HG03196 (cell line): ENCODE measurements at regions not wholly inside any gene's neighbourhood (a gene's known extent, or its start where the extent isn't known, plus 50 kb on each side); places are given as distances from the start of the nearest gene placed in this dataset.
"Not testable (repeated sequence)": the region's sequence is repeated elsewhere in the genome, so short reads cannot be mapped to it uniquely, and the experiment has no call there.

Source experiments
- ATAC-seq: cut with Tn5 transposase; IDR thresholded peaks from one replicate; pipeline ENCODE4 v1.9.1; 2021; ENCODE audit not compliant: unreplicated experiment

DNA sequence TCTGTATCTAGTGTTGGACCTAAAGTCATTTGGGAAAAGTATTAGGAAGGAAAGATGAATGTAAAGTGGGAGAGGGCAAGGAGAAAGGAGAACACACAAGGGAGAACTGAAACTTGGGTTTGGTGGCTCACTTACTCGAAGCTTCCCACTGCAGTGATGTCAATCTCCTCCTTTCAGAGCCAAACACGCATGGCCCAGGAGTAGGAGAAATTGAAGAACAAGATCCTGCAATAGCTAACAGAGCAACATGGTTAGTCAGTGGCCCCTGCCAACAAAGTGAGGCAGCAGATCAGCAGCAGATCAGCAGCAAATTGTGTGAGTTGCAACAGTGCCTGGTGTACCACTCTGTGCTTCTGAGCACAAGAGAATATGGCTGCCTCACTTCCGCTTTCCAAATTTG lies 366.4 kb downstream of the PSAT1 start:
- no peak for ATAC-seq

- no peak for ATAC-seq
Observed at GRCh38 chr9:78664370-78664769, 367.4 kb downstream of the PSAT1 start.

DNA sequence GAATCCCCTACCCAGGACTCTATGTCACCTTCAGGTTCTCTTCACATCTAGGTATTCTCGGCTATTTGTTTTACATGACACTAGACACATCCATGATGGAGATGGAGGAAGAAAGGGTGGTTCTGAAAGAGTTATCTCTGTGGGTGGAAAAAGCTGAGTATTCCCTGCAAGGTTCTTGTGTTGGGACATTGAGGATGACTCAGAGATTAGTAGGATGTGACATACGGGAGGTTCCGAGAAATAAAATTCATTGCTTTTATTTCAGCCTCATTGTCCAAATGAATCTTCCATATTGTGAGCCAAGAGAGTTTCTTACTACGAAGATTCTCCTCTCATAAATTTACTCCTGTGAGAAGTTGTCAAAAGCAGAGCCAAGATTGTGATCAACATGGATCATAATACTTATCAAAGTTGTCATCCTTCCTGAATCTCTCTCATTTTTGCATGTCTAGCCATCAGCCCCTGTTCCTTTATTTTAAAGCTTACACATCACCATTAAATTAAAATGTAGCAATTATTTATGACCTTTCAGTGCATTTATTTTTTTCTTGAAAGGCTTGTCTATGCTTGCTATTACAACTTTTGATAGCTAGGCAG lies 370.0 kb downstream of the PSAT1 start:
- no peak for ATAC-seq

GRCh38 chr9:78668148-78668832 lies 371.4 kb downstream of the PSAT1 start:
- no peak for ATAC-seq

- ATAC-seq = no peak
Observed at GRCh38 chr9:78669591-78669990, 372.7 kb downstream of the PSAT1 start.

DNA sequence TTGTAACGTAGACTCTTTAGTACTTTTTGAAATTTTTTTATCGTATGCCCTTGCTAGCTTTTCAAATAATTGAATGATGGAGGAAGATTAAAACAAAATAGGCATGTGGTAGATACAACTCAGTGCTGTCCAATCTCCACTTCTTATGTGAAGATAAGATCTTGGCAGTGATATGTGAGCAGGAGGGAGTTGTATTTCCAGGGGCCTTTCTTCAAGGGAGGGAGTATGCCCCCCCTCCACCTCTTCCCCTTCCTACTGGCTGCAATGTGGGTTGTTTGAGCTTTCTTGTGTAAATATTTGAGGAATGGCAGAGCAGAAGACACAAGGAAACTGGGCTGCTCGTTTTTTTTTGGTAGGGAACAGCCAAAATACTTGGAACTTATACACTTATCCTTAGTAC lies 374.9 kb downstream of the PSAT1 start:
- no peak for ATAC-seq

DNA sequence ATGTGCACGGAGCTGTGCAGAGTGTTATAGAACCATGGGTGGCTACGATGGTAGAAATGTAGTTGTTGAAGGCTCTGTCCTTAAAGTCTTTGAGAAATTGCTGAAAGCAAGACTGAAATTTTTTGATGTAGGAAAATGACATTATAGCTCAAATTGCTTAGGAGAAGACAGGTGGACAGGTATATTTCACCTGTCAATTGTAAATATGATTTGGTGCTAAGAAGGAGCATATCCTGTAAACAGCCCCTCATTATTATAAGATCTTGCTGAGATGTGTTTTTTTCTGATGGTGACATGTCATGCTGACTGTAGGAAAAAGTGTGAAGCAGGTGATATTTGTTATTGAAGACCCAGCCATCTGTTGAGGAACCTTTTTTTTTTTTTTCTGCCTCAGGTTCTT lies 377.9 kb downstream of the PSAT1 start:
- no peak for ATAC-seq

DNA sequence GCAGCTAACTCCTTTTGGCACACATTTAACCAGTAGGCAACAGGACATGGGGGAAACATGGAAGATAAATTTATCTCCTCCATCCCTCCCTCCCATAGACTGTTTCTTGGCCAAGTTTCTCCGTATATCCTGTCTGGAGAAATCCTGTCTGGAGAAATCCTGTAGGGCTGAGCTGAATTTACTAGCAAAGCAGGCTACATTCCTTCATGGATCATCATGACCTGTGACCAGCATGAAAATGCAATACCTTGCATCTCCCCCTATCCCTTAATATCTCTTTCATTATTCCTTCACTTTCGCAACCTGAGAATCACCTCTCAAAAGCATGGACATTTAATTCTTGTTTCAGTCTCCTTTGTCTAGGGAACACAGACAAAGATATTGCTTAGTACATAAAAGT lies 379.1 kb downstream of the PSAT1 start:
- no peak for ATAC-seq

- no peak for ATAC-seq
Observed at GRCh38 chr9:78676623-78677022, 379.7 kb downstream of the PSAT1 start.

GRCh38 chr9:78677326-78677725 lies 380.4 kb downstream of the PSAT1 start:
- no peak for ATAC-seq

- no peak for ATAC-seq
Observed at GRCh38 chr9:78678877-78679276, 382.0 kb downstream of the PSAT1 start.

GRCh38 chr9:78680196-78680595 lies 383.3 kb downstream of the PSAT1 start:
- ATAC-seq = no peak

GRCh38 chr9:78682216-78682615 lies 385.3 kb downstream of the PSAT1 start:
- no peak for ATAC-seq

DNA sequence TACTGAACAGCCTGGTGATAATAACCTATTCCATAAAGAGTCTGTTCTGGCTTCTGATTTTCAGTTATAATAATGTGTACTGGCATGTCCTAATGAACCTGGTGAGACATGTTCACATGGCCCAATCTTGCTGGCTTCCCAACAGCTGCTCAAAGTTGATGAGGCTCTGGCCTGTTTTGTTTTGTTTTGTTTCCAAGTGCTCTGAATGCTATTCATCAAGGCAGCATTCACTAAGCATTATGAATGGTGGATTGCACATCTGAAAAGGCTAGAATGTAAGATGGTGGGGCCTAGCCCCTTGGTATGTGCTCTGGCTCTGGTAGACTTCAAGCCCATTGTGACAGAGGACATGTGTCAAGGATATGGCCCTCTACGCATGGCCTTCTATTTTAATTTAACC lies 388.5 kb downstream of the PSAT1 start:
- ATAC-seq = no peak

DNA sequence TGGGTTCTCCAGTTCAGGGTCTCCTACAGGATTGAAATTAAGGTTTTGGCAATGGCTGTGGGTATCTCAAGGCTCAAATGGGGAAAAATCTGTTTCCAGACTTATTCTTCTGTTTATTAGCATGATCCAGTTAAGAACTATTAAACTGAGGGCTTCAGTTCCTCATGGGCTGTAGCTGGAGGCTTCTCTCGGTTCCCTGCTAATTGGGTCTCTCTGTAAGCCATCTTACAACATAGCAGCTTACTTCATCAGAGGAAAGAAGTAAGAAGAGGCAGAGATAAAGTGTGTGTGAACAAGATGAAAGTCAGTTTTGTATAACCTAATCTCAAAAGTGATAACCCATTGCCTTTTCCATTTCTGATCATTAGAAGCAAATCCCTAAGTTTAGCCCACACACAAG lies 391.9 kb downstream of the PSAT1 start:
- ATAC-seq = no peak

DNA sequence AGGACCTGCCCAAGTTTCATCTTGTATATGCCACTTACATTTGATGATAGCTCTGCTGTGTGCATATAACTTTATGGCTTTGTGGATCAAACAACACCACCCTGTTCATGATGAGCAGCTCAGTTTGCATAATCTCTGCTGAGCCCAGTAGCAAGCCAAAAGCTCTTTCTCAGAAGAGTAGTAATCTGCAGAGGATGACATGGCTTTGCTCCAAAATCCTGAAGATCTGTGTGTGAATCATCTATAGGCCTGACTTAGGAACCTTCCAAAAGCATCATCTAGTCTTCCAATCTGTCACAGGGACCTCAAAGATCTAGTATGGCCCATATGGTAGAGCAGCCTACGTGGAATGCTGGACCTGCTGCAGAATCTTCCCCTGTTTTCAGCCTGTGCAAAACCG lies 394.6 kb downstream of the PSAT1 start:
- ATAC-seq = no peak

DNA sequence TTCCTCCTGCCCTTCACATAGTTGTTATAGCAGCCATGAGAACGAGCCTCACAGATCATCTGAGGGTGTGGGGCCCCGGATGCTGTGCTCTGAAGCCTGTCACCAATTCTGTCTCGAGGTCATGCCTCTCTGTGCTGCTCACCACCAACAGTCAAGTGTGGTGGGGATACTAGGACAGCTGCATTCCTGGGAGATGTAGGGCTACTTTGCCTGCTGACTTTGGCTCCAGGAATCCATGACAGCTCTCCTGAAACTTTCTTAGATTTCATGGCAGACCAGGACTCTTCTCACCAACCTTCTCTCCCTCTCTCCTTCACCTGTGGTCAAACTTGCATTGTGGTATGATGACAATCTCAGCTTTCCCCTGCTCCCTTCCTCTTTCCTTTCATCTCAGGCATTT lies 395.9 kb downstream of the PSAT1 start:
- ATAC-seq = no peak

GRCh38 chr9:78694974-78695373 lies 398.0 kb downstream of the PSAT1 start:
- ATAC-seq = no peak

DNA sequence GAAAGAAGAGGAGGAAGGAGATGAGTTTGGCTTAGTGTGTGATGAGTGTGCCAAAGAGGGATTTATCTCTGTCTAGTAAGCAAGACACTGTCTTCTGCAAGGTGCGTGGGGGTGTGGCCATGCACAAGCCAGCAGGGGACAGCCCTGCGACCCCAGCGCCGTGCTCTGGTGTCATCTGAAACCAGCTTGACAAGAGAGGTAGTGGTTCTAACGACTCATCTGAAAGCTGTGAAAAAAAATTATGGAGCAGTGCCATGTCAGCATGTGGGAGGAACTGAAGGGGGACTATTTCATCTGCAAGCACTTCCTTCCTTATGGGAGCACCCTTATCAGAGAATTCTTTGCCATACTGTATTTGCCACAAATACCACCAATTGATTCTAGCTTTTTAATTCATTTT lies 398.6 kb downstream of the PSAT1 start:
- no peak for ATAC-seq

- no peak for ATAC-seq
Observed at GRCh38 chr9:78697618-78698017, 400.7 kb downstream of the PSAT1 start.

- no peak for ATAC-seq
Observed at GRCh38 chr9:78698371-78698770, 401.4 kb downstream of the PSAT1 start.

DNA sequence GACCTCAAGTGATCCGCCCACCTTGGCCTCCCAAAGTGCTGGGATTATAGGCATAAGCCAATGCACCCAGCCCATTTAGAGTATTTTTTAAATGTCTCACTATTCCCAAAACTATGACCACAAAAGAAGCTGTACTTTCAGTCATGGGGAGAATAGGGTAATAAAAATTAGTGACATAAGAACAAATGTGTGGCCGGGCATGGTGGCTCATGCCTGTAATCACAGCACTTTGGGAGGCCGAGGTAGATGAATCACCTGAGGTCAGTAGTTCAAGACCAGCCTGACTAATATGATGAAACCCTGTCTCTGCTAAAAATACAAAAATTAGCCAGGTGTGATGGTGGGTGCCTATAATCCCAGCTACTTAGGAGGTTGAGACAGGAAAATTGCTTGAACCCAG lies 402.3 kb downstream of the PSAT1 start:
- ATAC-seq = not testable (repeated sequence)

DNA sequence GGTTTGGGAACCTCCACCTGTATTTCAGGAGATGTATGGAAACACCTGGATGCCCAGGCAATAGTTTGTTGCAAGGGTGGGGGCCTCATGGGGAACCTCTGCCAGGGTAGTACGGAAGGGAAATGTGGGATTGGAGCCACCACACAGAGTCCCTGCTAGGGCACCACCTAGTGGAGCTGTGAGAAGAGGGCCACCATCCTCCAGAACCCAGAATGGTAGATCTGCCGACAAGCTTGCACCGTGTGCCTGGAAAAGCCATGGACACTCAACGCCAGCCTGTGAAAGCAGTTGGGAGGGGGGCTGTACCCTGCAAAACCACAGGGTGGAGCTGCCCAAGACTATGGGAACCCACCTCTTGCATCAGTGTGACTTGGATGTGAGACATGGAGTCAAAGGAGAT lies 407.2 kb downstream of the PSAT1 start:
- ATAC-seq = not testable (repeated sequence)
